Thyroid gland (tissue), 4 donors: ENCODE measurements at regions not wholly inside any gene's neighbourhood (a gene's known extent, or its start where the extent isn't known, plus 50 kb on each side); places are given as distances from the start of the nearest gene placed in this dataset.

ENCODE experiments used
- POLR2A ChIP-seq, 2 donors: fragments of 450-650 bp; IDR thresholded peaks; one replicate each; pipeline ENCODE4 v1.6.1; 2017; ENCODE audit warnings: antibody characterized with exemption in 2 of 2, mild to moderate bottlenecking in 2 of 2, moderate library complexity in 1 of 2
- TF ChIP-seq, protein P1 (sequence below), 6 experiments: fragments of 200-600 bp in 3 of 6; fragments of 450-650 bp in 3 of 6; sonication (generic) in 3 of 6; IDR thresholded peaks; one replicate each; pipeline ENCODE4 v1.5.1; 2016 to 2019; ENCODE audit warnings: antibody characterized with exemption in 6 of 6, mild to moderate bottlenecking in 2 of 6, inconsistent platforms in 1 of 6, moderate library complexity in 1 of 6

DNA sequence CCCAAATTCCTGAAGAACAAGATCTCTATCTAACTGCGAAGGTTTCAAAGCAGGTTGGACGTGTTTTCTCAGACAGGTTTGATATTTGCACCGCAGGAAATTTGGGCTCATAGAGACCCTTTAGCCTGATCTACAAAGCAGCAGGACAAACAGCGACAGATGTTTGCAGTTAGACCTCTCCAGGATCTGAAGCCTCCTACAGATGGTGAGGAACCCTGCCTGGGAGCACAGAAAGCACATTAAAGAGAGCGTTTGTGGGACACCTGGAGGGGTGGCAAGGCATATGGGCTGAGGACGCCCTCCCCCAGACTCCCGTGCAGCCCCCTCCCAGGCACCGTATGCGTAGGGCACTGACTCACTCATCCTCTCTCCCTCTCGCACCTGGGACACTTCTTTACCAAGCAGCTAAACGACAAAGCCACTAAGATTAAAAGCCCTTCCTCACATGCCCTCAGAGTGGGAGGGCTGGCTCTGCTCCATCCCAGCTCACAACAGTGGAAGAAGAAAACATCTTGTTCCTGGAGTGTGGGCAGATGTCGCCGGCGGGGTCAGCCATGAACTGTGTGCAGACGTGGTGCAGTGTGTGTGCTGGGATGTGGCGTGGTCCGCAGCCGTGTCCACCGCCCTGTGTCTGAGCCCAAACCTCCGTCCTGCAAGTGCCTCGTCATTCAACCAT lies 249.7 kb upstream of the AFDN start:
- TF ChIP-seq, protein P1, sequence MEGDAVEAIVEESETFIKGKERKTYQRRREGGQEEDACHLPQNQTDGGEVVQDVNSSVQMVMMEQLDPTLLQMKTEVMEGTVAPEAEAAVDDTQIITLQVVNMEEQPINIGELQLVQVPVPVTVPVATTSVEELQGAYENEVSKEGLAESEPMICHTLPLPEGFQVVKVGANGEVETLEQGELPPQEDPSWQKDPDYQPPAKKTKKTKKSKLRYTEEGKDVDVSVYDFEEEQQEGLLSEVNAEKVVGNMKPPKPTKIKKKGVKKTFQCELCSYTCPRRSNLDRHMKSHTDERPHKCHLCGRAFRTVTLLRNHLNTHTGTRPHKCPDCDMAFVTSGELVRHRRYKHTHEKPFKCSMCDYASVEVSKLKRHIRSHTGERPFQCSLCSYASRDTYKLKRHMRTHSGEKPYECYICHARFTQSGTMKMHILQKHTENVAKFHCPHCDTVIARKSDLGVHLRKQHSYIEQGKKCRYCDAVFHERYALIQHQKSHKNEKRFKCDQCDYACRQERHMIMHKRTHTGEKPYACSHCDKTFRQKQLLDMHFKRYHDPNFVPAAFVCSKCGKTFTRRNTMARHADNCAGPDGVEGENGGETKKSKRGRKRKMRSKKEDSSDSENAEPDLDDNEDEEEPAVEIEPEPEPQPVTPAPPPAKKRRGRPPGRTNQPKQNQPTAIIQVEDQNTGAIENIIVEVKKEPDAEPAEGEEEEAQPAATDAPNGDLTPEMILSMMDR (IDR thresholded peaks at IDR 0.05): no peak
- TF ChIP-seq POLR2A (IDR thresholded peaks at IDR 0.05): no peak
